ENCODE measurements at regions not wholly inside any gene's neighbourhood (a gene's known extent, or its start where the extent isn't known, plus 50 kb on each side); places are given as distances from the start of the nearest gene placed in this dataset.
"Not testable (repeated sequence)": the region's sequence is repeated elsewhere in the genome, so short reads cannot be mapped to it uniquely, and the experiment has no call there.

DNA sequence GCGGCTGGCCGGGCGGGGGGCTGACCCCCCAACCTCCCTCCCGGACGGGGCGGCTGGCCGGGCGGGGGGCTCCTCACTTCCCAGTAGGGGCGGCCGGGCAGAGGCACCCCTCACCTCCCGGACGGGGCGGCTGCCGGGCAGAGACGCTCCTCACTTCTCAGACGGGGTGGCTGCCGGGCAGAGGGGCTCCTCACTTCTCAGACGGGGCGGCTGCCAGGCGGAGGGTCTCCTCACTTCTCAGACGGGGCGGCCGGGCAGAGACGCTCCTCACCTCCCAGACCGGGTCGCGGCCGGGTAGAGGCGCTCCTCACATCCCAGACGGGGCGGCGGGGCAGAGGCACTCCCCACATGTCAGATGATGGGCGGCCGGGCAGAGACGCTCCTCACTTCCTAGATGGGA is 112.6 kb upstream of the FAM174B start:
- DNase-seq, result not testable (repeated sequence)

DNA sequence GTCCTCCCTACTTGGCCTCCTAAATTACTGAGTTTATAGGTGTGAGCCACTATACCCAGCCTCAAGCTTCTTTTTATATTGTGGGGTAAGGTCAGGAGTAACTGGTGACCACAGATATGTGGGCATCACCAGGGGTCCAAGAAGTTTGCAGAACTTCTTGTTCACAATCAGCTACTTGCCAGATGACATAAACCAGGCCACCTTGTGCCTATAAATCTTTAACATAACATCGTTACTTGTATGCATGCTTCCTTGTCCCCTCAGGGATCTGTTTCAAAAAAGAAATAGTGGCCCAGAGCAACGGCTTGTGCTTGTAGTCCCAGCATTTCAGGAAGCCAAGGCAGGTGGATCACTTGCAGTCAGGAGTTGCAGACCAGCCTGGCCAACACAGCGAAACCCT is 115.1 kb upstream of the FAM174B start:
- DNase-seq, result no peak

DNA sequence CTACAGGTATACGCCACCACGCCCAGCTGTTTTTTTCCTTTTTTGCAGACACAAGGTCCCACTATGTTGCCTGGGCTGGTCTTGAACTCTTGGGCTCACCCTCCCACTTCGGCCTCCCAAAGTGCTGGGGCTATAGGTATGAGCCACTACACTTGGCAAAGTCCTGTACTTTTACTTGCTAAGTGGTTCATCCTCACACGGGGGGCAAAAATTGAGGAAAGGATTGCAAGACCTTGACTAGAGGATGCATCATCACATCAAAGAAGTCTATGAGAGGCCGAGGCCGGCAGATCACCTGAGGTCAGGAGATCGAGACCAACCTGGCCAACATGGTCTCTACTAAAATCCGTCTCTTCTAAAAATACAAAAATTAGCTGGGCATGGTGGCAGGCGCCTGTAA is 116.5 kb upstream of the FAM174B start:
- no peak for DNase-seq

DNA sequence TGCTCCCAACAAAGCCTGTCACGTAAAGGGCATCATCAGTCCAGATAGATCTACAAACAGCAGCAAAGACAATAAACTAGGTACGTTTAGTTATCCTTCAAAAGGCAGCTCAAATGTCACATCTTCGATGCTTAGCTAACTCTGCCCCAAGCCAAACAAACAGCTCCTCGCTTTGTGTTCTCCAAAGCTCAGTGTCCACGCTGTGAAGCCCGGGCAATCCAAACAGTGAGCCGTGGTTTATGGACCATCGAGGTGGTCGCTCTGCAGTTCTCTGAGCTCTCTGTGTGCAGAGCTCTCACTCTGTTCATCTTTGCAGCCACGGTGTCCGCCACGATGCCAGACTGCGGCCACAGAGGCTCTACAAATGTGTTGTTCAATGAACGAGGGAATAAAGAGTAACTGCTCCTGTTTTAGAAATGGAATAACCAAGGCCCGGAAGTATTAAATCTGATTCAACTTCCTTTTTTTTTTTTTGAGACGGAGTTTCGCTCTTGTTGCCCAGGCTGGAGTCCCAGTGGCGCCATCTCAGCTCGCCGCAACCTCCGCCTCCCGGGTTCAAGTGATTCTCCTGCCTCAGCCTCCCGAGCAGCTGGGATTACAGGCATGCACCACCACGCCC is 117.2 kb upstream of the FAM174B start:
- peak; percentile 81 for DNase-seq

DNA sequence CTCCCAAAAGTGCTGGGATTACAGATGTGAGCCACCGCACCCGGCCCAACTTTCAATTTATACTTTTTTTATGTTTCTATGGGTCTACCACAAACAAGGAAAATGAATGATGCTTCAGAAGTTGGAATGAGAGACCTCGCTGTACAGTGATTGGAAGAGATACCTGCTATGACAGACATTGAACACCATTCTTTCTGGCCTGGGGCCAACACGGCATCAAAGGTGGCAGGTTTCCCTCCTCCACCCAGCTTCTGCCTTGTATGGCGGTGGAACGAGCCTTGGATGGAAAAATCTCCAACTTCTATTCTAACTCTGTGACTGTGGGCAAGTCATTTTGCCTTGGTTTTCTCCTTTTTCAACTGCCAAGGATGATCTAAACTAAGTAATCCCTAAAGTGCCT is 117.8 kb upstream of the FAM174B start:
- no peak for DNase-seq

DNA sequence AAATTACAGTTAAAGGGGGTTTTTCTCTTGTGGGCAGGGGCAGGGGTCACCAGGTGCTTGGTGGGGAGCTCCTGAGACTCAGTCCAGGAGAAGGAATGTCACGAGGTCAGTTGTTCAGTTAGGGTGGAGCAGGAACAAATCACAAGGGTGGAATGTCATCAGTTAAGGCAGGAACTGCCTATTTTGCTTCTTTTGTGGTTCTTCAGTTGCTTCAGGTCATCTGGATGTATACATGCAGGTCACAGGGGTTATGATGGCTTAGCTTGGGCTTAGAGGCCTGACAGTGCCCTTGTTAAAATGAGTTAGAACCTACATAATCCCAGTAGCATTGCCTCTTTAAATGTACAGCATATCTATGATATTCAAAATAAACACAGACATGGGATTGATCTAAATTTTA is 120.2 kb upstream of the CHD2 start:
- no peak for DNase-seq

DNA sequence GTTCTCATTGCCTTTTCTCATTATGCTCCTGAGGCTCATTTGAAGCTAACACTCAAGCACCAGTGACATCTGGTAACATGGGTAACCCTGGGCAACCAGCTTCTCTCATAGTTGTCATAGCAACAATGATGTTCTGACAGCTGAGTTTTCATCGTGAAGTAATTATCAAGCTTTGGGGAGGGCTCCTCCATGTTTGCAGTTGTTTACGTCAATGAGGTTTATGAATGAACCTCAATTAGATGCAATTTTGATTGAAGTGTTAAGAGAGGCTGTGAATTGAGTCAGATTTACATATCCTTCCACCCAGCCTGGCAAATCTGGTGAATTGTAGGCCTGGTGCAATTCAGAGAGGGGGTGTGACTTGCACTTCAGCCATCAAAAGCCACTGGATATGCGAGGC is 119.3 kb upstream of the CHD2 start:
- no peak for DNase-seq

DNA sequence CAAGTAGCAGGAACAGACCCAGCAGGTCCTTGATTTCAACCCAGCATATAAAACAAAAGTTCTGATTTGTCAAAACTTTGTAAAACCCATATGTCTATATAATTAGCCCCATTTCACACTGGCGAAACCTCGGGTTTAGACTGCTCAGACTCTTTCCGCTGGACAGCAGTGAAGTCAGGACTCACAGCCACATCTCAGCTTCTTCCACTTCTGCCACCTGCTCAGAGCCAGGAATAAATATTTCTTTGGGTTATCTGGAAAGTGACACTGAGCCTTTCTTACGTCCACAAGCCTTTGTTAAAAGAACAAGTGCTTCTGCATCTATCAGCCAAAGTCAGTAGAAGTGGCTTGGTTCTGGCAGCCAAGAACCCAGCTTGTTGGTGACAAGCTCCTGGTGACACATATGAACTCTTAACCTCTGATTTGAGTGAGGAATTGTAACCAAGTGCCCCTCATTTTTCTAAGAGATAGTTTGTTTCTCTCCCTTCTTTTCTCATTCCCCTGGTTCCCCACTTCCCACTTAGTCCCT is 118.1 kb upstream of the CHD2 start:
- no peak for DNase-seq

DNA sequence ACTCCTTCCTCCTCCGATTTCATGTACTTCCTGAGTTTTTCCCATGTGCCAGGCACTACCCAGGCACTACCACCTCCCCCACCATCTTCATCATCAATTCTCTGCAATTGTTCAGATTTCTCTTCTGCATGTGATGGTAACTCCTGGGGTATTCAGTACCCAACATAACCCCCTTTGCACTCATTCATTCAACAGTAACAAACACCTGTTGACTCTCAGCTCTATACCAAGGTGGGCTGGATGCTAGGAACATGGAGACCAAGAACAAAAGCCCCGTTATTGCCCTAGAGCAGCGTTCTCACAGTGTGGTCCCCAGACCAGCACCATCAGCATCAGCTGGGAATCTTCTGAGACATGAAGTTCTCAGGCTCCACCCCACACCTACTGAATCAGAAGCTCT is 113.0 kb upstream of the CHD2 start:
- DNase-seq, result no peak

DNA sequence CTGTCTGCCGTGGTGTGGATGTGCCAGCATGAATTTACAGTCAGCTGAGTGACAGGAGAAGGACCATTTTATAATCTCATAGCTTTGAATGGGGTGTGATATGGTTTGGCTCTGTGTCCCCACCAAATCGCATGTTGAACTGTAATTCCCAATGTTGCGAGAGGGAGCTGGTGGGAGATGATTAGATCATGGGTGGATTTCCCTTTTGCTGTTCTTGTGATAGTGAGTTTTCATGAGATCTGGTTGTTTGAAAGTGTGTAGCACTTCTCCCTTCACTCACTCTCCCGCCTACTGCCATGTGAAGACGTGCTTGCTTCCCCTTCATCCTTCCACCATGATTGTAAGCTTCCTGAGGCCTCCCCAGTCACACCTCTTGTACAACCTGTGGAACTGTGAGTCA is 111.9 kb upstream of the CHD2 start:
- no peak for DNase-seq

DNA sequence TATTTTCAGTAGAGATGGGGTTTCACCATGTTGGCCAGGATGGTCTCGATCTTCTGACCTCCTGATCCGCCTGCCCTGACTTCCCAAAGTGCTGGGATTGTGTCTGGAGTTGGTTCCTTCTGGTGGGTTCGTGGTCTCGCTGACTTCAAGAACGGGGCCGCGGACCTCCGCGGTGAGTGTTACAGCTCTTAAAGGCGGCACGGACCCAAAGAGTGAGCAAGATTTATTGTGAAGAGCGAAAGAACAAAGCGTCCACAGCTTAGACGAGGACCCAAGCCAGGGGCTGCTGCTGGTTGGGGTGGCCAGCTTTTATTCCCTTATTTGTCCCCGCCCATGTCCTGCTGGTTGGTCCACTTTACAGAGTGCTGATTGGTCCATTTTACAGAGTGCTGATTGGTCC is 111.3 kb upstream of the CHD2 start:
- DNase-seq, result not testable (repeated sequence)

DNA sequence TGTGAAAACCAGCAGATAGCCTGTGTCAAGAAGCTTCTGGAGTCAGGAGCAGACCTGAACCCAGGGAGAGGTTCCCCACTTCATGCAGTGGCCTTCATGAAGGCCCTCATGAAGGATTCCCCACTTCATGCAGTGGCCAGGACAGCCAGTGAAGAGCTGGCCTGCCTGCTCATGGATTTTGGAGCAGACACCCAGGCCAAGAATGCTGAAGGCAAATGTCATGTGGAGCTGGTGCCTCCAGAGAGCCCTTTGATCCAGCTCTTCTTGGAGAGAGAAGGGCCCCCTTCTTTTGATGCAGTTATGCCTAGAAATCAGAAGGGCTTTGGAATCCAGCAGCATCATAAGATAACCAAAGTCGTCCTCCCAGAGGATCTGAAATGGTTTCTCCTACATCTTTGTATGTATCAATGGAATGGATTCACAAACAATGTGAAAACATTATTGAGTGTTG is 103.9 kb upstream of the CHD2 start:
- no peak for DNase-seq

DNA sequence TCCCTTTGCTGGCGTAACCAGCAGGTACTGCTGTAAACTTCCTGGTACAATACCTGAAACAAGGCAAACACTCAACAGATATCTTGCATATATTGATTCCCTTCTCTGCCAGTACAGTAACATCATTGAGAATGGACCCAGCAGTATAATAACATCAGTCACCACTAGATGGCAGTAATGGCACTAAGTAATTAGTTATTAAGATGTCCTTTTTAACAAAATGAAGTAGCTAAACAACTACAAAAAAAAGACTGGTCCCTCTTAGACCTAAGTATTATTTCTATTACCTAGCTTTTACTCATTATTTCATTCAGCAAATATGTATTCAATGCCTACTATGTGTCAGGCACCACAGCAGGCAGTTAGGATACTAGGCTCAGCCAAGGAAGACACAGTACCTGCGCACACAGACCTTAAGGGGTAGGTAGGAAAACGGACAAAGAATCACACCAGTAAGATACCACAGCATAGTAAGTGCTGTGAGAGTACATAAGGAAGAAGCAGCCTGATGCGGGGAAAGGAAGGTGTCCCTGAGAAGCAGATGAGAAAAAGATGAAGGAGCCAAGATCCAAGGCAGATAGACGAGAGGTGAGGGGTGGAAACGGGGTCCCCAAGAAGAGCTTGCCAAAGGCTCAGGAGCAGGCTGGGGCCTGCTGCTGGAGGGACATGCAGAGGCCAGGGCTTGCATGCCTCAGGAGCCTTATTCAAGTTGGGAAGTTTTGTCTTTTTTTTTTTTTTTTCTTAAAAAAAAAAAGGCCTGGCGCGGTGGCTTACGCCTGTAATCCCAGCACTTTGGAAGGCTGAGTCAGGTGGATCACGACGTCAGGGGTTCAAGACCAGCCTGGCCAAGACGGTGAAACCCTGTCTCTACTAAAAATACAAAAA is 102.7 kb upstream of the CHD2 start:
- peak; percentile 68 for DNase-seq

DNA sequence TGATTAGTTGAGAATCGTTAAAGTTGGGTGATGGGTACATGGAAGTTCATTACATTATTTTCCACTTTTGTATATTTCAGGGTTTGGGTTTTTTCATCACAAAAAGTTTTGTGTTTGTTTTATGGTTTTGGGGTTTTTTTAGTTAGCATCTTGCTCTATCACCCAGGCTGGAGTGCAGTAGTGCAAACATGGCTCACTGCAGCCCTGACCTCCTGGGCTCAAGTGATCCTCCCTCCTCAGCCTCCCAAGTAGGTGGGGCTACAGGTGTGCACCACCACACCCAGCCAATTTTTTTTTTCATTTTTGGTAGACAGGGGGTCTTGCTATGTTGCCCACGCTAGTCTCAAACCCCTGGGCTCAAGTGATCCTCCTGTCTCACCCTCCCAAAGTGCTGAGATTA is 100.1 kb upstream of the CHD2 start:
- no peak for DNase-seq

DNA sequence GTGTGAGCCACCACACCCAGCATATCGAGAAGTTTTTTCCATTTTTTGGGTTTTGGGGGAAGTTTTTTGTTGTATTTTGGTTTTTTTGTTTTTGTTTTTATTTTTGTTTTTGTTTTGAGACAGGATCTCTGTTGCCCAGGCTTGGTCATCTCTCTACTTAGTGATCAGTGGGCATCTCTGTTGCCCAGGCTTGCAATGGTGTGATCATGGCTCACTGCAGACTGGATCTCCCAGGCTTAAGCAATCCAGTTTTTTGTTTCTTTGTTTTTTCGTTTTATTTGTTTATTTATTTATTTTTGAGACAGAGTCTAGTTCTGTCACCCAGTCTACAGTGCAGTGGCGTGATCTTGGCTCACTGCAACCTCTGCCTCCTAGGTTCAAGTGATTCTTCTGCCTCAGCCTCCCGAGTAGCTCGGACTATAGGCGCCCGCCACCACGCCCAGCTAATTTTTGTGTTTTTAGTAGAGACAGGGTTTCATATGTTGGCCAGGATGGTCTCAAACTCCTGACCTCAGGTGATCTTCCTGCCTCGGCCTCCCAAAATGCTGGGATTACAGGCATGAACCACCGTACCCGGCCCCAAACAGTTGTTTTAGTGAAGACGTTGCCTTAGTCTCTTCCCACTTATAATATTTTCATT is 99.6 kb upstream of the CHD2 start:
- DNase-seq, result not testable (repeated sequence)

DNA sequence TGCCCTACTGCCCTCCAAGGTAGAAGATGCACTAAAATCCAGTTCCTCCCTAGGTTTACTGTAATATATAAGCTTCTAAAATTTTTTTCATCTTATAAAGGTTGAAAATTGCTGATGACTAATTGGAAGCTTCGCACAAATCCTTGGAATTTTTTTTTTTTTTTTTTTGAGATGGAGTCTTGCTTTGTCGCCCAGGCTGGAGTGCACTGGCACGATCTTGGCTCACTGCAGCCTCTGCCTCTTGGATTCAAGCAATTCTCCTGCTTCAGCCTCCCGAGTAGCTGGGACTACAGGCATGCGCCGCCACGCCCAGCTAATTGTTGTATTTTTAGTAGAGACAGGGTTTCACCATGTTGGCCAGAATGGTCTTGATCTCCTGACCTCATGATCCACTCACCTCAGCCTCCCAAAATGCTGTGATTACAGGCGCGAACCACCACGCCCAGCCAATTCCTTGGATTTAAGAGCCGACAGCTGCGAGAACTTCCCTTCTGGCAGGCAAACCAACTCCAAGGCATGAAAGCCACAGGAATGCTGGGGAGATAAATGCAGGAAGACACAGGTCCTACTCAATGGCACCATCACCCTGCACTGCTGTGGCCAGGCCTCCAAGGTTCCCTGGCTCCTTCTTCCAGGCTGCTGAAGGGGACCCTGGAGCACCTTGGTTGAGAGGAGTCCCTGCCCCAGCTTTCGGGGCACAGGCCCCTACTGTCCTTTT is 98.9 kb upstream of the CHD2 start:
- not testable (repeated sequence) for DNase-seq

DNA sequence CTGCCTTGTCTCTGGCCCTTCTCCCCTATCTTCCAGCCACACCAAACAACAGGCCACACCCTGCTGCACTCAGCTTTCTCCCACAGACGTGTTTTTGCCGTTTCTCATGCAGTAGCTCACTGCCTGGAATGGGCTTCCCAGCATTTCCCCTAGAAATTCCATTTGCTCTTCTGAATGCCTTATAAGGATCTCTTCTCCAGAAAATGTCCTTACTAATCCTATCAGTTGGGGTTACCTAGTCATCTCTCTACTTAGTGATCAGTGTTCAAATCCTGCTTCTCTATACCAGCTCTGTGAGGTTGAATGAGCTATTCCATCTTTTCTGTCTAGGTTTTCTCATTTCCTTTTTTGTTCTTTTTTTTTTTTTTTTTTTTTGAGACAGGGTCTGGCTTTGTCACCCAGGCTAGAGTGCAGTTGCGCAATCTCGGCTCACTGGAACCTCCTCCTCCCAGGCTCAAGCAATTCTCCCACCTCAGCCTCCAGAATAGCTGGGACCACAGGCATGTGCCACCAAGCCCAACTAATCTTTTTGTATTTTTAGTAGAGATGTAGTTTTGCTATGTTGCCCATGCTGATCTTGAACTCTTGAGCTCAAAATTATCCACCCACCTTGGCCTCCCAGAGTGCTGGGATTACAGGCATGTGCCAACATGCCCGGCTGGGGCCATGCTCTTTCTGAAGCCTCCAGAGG is 98.2 kb upstream of the CHD2 start:
- peak; percentile 92 for DNase-seq

DNA sequence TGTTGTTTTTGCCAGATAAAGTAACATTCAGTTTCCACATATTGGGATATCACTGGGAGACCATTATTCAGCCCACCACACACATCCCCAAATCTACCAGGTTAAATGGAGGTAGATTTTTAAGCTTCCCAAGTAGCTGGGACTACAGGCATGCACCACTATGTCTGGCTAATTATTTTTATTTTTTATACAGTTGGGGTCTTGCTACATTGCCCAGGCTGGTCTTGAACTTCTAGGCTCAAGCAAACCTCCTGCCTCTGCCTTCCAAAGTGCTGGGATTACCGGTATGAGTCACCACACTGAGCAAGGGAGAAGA is 96.6 kb upstream of the CHD2 start:
- DNase-seq, result no peak

DNA sequence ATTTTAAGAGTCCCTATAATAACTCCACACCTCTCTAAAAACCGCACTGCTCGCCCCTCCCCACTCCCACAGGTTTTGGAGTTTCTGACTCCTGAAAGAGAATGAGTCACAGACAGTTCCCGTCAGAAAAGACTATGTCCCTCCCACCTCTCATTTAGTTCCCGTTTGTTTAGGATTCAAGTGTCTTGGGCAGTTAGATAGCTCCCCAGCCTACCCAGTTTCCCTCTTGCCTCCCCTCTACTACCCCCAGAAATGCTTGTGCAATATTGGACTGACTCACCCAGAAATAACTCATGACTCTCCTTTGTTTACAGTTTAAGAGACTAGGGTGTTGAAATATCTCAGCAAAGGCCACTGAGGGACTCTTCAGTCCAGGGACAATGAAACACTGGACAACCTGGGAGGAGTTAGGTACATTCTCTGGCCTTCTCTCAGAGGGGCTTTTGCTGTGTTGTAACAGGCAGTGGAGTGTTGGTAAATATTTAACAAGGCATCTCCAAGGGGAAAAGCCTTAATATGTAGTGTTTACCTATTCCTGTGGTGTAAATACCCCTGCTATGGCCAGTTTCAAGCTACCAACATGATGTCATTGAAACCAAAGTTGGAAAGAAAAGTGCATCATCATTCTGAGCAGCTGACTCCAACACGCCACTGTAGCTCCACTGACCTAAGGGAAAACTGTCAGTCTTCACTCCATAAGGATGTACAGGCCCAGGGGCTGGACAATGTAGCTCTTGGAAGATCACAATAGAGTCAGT is 96.1 kb upstream of the CHD2 start:
- peak; percentile 100 for DNase-seq

DNA sequence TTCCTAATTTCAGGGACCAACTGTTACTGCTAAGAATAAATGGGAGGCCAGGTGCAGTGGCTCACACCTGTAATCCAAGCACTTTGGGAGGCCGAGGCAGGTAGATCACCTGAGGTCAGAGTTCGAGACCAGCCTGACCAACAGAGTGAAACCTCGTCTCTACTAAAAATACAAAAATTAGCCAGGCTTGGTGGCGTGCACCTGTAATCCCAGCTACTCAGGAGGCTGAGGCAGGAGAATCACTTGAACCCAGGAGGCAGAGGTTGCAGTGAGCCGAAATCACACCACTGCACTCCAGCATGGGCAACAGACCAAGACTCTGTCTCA is 95.6 kb upstream of the CHD2 start:
- DNase-seq, result not testable (repeated sequence)

DNA sequence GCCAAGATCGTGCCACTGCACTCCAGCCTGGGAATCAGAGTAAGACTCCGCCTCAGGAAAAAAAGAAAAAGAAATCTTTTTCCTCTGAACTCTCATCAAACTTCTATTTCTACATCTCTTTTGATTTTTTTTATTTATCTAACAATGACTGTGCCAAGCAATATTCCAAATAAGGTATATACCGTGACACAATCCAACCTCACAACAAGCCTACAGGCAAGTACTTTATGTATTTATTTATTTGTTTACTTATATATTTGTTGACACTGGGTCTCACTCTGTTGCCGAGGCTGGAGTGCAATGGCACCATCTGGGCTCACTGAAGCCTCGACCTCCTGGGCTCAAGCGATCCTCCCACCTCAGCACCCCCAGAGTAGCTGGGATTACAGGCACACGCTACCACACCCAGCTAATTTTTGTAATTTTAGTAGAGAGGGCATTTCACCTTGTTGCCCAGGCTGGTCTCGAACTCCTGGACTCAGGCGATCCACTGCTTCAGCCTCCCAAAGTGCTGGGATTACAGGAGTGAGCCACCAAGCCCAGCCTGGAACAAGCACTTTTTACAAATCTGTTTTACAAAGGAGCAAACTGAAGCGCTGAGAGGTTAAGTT is 94.9 kb upstream of the CHD2 start:
- no peak for DNase-seq

DNA sequence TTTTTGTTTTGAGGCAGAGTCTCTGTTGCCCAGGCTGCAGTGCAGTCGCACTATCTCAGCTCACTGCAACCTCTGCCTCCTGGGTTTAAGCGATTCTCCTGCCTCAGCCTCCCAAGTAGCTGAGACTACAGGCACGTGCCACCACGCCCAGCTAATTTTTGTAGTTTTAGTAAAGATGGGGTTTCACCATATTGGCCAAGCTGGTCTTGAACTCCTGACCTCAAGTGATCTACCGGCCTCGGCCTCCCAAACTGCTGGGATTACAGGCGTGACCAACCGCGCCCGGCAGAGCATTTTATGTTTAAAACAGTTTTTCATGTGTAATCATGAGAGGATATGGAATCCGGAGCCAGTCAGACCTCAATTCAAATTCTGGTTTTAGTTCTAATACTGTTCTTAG is 94.0 kb upstream of the CHD2 start:
- DNase-seq, result not testable (repeated sequence)
